ENCODE measurements at regions not wholly inside any gene's neighbourhood (a gene's known extent, or its start where the extent isn't known, plus 50 kb on each side); places are given as distances from the start of the nearest gene placed in this dataset.

DNA sequence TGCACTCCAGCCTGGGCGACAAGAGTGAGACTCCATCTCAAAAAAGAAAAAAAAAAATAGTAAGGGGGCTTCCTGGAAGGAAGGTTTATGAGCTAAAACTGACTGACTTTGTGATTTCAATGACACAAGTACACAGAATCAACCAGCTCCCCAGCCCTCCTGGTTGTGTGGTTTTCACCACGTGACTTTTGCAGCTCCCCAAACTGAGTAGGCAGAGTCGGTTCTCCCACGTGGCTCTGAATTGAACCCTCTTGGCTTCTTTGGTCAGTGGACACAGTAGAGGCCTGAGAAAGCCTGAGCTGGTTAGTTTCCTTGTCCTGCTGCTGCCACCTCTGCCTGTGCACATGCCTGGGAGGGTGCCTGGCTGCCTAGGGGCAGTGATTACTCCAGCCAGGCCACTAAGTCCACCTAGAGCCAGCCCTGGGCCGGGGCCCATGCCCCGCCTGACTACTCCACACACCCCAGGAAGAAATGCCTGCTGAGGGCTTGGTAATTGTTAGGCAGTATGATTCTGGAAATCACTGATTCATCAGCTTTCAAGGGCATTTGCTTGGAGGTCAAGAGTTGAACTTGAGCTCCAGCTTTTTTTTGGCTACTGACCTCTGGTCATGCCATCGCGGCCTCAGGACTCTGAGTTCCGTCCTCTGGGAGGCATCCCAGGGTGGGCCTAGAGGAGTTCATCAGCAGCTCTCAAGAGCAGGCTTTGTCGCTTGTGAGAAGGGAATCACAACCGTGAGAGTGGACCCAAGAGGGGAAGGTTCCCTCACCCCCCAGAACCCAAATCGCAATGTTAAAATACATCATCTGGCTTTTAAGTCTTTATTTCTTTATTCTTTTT is 431.9 kb upstream of the HS6ST1 start:
- DNase-seq (ENCODE audit: low read depth): no peak

DNA sequence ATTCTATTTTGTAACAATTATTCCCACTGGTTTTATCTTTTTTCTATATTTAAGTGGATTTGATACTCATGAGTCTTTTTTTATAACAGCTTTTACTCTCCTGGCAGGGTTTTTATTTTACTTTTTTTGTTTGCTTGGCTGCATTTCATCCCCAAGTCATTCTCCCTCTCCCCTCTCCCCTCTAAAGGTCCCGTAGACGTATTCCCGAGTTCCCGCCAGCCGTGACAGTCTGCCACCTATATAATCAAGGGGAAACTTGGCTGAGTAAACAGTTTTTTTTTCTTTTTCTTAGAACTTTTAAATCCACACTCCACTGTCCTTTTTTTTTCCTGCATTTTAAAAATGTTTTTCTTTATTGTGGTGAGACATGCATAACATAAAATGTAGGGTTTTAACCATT is 433.1 kb upstream of the HS6ST1 start:
- no peak for DNase-seq (ENCODE audit: low read depth)

GRCh38 chr2:128752691-128753263 is 434.1 kb upstream of the HS6ST1 start:
- no peak for DNase-seq (ENCODE audit: low read depth)

GRCh38 chr2:128753321-128753720 is 434.7 kb upstream of the HS6ST1 start:
- DNase-seq (ENCODE audit: low read depth): no peak

DNA sequence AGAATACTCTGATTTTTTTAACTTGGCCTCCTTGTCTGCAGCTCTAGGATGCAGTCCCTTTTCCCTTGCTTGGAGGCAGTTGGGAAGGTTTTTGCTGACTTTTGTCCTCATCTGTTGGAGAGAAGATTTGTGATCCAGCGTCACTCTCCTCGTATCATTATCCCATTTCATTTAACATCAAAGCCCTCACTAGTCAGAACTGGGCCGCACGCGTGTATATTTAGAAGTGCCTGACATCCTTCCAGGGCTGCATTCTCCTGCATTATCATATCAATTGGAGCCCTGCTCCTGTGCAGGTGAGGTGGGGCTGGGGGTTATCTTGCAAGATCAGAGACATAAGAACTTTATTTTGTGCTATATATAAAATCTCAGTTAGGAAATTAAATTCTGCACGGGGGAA is 435.1 kb upstream of the HS6ST1 start:
- no peak for DNase-seq (ENCODE audit: low read depth)

DNA sequence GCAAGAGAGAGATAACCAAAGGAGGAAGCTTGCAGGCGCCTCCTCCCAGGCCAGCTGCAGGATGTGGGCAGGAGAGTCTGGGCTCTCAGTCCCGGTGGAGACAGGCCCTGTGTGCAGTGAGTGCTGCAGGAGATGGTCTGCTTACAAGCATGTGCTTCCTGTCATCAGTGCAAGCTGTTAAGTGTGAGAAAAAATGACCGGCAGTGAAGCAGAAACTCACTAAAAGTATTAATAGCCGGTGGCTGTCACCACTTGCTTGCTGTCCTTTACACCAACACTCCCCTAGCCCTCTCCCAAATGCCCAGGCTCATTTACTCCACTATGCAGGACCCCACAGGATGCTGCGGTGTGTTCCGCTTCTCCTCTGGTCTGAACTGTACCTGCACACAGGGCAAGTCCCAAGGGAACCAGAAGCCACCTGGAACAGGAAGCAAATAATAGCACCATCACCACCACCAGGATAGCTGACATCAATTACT is 435.6 kb upstream of the HS6ST1 start:
- DNase-seq (ENCODE audit: low read depth): no peak

GRCh38 chr2:128755695-128756364 is 437.2 kb upstream of the HS6ST1 start:
- DNase-seq (ENCODE audit: low read depth): no peak

- no peak for DNase-seq (ENCODE audit: low read depth)
These were observed 437.7 kb upstream of the HS6ST1 start for GRCh38 chr2:128756365-128756717.

- no peak for DNase-seq (ENCODE audit: low read depth)
These were observed 447.1 kb upstream of the HS6ST1 start for GRCh38 chr2:128765811-128766210.

- no peak for DNase-seq (ENCODE audit: low read depth)
These were observed 449.4 kb upstream of the HS6ST1 start for GRCh38 chr2:128768041-128768440.

GRCh38 chr2:128769457-128770142 is 450.9 kb upstream of the HS6ST1 start:
- DNase-seq (ENCODE audit: low read depth): no peak

DNA sequence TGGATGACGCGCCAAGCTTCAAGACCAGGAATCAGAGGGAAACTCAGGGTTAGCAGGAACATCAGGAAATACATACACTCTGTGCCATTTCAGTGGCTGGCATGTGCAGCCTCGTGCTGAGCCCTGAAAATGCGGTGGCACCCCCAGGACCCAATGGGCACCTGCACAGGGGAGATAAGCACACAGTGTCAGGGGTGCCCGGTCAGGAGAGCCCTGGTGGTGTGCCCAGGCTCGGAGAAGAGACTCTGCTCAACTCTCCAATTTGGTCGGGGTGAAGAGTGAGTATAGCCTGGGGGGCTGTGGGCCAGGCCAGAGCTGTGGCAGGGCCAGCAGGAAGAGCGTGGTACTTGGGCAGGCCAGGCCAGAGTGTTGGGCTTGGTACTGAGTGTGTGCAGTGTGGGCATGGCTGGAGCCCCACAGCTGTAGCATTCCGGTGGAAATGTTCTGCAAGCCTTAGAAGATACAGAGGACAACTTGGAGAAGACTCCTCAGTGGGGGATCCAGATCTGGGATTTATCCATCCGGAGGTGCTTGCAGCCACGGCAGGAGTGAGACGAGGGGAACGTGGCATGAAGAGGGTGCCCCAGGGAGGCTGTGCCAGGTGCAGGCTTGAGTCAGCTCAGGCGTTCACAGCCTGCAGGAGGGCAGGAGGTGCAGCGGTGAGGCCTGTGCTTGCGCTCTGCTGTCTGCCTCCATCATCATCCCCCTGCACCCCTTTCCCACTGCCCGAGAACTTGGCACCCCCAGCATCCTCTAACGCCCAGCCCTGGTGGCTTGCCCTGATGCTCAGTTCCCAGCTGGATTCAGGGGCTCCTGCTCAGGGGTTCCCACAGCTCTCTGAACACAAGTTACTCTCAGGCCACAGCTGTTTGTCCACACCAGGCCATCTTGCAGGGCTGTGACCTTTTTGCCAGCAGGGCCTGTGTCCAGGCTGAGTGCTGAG is 451.7 kb upstream of the HS6ST1 start:
- no peak for DNase-seq (ENCODE audit: low read depth)

GRCh38 chr2:128771401-128771800 is 452.7 kb upstream of the HS6ST1 start:
- no peak for DNase-seq (ENCODE audit: low read depth)

GRCh38 chr2:128772671-128773070 is 454.0 kb upstream of the HS6ST1 start:
- no peak for DNase-seq (ENCODE audit: low read depth)

- DNase-seq (ENCODE audit: low read depth): no peak
These were observed 455.1 kb upstream of the HS6ST1 start for GRCh38 chr2:128773641-128774319.

DNA sequence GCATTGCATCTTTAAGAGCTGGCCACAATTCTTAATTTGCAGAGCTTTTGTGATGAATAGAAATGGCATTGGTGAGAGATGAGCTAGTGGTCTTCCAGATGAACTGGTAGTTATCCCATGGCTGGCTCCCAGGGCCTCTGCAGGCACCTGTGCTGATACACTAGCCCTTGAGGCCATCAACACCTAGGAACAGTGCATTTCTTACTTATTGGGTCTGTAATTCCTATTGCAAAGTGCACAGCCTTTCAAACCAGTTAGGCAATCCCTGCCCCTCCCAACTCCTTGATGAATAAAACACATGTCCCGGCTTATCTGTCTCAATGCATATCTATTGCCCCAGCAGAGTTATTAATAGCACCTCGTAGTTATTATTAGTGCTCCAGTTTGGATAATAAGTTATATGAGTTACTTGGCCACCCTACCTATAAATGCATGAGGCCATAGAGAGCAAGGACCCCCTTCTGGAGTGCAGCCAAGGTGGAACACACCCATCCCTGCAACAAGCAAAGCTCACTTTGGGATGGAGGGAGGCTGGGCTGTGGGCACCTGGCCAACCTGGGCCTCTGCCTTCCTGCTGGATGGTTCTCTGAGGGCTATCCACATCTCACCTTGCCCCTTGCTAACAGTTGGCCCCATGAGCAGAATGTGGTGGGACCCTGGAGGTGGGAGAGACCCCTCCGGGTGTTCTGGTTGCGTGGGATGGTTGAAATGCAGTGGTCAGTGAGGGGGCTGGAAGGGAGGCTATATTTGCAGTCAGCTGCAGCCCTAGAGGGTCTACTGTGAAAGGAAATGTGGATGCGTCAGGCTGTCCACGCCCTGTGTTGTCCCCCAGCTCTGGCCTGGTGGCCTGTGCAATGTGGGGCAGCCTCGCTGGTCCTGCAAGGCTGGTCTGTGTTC is 455.9 kb upstream of the HS6ST1 start:
- no peak for DNase-seq (ENCODE audit: low read depth)

GRCh38 chr2:128775217-128775913 is 456.7 kb upstream of the HS6ST1 start:
- no peak for DNase-seq (ENCODE audit: low read depth)

GRCh38 chr2:128775914-128776285 is 457.2 kb upstream of the HS6ST1 start:
- no peak for DNase-seq (ENCODE audit: low read depth)
